Stomach (tissue), 8 donors: ENCODE measurements at regions not wholly inside any gene's neighbourhood (a gene's known extent, or its start where the extent isn't known, plus 50 kb on each side); places are given as distances from the start of the nearest gene placed in this dataset.

Source experiments
- DNase-seq, 2 donors: peaks; one replicate each; pipeline versions ENCODE4 v3.0.0 to v3.0.0-alpha.2; 2013 to 2019
- H3K27ac ChIP-seq, 5 donors: fragments of 200-600 bp in 4 of 5; sonication (generic) in 4 of 5; one replicate each; pipeline ENCODE4 v1.5.1; 2013 to 2019; ENCODE audit warnings: mild to moderate bottlenecking in 1 of 5, moderate library complexity in 1 of 5
- H3K27me3 ChIP-seq, 3 donors: fragments of 200-600 bp; sonication (generic); one replicate each; pipeline ENCODE4 v1.5.1; 2017 to 2019; ENCODE audit warnings: mixed run types in 1 of 3
- H3K36me3 ChIP-seq, 4 donors: fragments of 200-600 bp; sonication (generic); 1 replicate in 3 of 4; 2 replicates in 1 of 4; pipeline ENCODE4 v1.5.1; 2016 to 2019
- H3K4me1 ChIP-seq, 4 donors: fragments of 200-600 bp; sonication (generic); one replicate each; pipeline ENCODE4 v1.5.1; 2016 to 2019
- H3K4me3 ChIP-seq, 4 donors: fragments of 200-600 bp; sonication (generic) in 3 of 4; one replicate each; pipeline ENCODE4 v1.5.1; 2016 to 2019; ENCODE audit warnings: mild to moderate bottlenecking in 1 of 4
- H3K9me3 ChIP-seq, 4 donors: fragments of 200-600 bp; sonication (generic); one replicate each; pipeline ENCODE4 v1.5.1; 2016 to 2019
- EP300 ChIP-seq: sonication (generic); formaldehyde crosslinking; IDR thresholded peaks from one replicate; pipeline ENCODE4 v1.6.1; 2017; ENCODE audit warnings: antibody characterized with exemption
- POLR2A ChIP-seq, 4 donors: fragments of 450-650 bp; IDR thresholded peaks; one replicate each; pipeline ENCODE4 v1.6.1; 2016; ENCODE audit warnings: antibody characterized with exemption in 4 of 4, control low read depth in 2 of 4, mild to moderate bottlenecking in 1 of 4, moderate library complexity in 1 of 4
- POLR2AphosphoS5 ChIP-seq, 3 donors: sonication (generic); formaldehyde crosslinking; IDR thresholded peaks; one replicate each; pipeline ENCODE4 v1.6.1; 2016; ENCODE audit warnings: antibody characterized with exemption in 3 of 3
- WGBS, 5 donors: extraction: QIAGEN DNeasy Blood & Tissue Kit in 3 of 5; methylation state at CpG; one replicate each; pipeline versions ENCODE4 v1.1.5 to v1.1.7; 2013 to 2018; 5-methylcytosine and 5-hydroxymethylcytosine counted together
- intact Hi-C: fragments of 100-400 bp; cut with DNase I; formaldehyde crosslinking; loops from one replicate; pipeline ENCODE4 v1.15.1; 2023; ENCODE audit warnings: low total_unique reads
- TF ChIP-seq, protein P1 (sequence below), 7 experiments: fragments of 450-650 bp in 4 of 7; fragments of 200-600 bp in 3 of 7; sonication (generic) in 3 of 7; IDR thresholded peaks; one replicate each; pipeline ENCODE4 v1.5.1; 2016 to 2019; ENCODE audit warnings: antibody characterized with exemption in 7 of 7, control low read depth in 2 of 7, mild to moderate bottlenecking in 1 of 7
- donor health status: healthy with polysubstance abuse.
- donor health status: Bipolar disorder and iron deficiency.
- donor health status: healthy.

DNA sequence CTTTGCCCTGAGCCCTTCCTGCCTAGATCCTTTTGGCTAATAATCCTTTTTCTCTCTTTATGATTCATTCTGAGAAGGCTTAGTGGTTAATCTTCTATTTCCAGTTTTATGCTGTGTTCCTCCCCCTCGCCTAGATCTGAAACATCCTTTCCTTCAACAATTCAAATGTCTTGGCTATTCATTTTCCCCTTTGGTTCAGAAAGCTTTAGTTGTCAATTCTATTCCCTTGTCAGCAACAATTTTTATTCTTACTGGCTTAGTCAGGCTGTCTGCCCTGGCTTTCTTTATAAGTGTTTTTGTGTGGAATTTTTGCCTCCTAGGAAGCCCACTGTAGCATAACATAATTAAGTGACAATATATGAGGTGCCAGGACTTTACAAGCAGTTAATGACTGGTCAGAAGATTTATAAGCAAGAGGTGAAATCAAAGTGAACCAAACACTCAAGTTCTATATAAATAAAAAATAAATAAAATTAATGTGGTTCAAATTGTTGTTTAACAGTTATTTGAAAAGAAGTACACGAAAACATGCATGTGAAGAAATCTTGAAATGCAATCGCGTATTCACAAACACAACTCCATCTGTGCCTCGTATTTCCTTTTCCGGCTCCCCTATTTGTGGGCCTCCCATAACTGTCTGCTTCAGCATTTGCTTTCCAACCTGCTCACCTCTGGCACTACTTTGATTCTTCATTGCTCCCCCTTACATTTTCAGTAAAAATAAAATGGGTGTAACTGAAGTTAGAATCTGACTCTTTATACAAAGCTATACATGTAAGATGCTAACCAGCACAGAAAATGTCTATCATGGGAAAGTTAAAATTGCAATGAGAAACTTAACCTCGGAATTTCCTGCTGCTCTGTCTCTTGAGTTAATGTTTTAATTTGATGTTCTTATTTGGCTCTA, 235.4 kb downstream of the SPRY1 start:
- Histone ChIP-seq H3K27ac (no peak overlapping the region), H3K4me1 (no peaks in the 10 kb centered on the region), H3K36me3 (no peaks in the 10 kb centered on the region), H3K27me3 (no peaks in the 10 kb centered on the region), H3K4me3 (no peak overlapping the region), H3K9me3 (no peaks in the 10 kb centered on the region)
- DNase-seq: peak in 1 of 2 donors; percentile 28
- 68 to 86% (median 78%) methylated on average over 7 of the region's 7 CpGs for WGBS, 5 donors
- no peak for TF ChIP-seq POLR2A (IDR thresholded peaks at IDR 0.05)
- TF ChIP-seq, protein P1, sequence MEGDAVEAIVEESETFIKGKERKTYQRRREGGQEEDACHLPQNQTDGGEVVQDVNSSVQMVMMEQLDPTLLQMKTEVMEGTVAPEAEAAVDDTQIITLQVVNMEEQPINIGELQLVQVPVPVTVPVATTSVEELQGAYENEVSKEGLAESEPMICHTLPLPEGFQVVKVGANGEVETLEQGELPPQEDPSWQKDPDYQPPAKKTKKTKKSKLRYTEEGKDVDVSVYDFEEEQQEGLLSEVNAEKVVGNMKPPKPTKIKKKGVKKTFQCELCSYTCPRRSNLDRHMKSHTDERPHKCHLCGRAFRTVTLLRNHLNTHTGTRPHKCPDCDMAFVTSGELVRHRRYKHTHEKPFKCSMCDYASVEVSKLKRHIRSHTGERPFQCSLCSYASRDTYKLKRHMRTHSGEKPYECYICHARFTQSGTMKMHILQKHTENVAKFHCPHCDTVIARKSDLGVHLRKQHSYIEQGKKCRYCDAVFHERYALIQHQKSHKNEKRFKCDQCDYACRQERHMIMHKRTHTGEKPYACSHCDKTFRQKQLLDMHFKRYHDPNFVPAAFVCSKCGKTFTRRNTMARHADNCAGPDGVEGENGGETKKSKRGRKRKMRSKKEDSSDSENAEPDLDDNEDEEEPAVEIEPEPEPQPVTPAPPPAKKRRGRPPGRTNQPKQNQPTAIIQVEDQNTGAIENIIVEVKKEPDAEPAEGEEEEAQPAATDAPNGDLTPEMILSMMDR (IDR thresholded peaks at IDR 0.05): no peak
- no peak for TF ChIP-seq POLR2AphosphoS5 (IDR thresholded peaks at IDR 0.05)
- no peak for TF ChIP-seq EP300
- intact Hi-C loops: no loop called here

DNA sequence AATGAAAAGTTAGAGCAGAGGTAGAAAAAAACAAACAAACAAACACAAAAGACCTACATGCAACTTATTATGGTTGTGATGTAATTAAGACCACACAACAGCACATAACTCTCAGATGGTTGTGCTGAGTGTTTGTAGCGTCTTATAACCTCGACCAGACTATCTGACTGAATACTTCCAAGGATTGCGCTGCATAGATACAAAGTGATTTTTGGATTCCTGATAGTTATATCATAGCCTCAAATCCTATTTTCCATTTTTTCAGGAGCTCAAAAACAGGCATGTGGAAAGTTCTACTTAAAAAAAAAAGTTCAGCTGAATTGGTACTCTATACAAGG, 236.1 kb downstream of the SPRY1 start:
- TF ChIP-seq, protein P1 (IDR thresholded peaks at IDR 0.05): no peak
- TF ChIP-seq EP300: no peak
- intact Hi-C loops: no loop called here
- DNase-seq: no peak
- Histone ChIP-seq H3K9me3 (no peaks in the 10 kb centered on the region), H3K27ac (no peak overlapping the region), H3K4me3 (no peak overlapping the region), H3K4me1 (no peaks in the 10 kb centered on the region), H3K27me3 (no peaks in the 10 kb centered on the region), H3K36me3 (no peaks in the 10 kb centered on the region)
- 87 to 93% (median 89%) methylated on average over 3 of the region's 3 CpGs for WGBS, 5 donors

DNA sequence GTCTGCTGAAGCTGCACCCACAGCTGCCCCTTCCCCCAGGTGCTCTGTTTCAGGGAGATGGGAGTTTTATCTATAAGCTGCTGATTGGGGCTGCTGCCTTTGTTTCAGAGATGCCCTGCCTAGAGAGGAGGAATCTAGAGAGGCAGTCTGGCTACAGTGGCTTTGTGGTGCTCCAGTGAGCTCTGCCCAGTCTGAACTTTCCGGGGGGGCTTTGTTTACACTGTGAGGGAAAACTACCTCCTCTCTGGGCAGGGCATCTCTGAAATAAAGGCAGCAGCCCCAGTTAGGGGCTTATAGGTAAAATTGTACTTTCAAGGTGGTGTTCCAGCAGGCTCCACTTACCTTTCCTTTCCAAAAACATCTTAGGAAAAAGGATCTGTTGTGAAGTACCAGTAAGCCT, 242.2 kb downstream of the SPRY1 start:
- Histone ChIP-seq H3K9me3 (no peaks in the 10 kb centered on the region), H3K4me3 (no peak overlapping the region), H3K27me3 (no peaks in the 10 kb centered on the region), H3K27ac (no peak overlapping the region), H3K4me1 (no peaks in the 10 kb centered on the region), H3K36me3 (no peaks in the 10 kb centered on the region)
- intact Hi-C loops: no loop called here
- TF ChIP-seq, protein P1 (IDR thresholded peaks at IDR 0.05): no peak
- TF ChIP-seq POLR2AphosphoS5 (IDR thresholded peaks at IDR 0.05) (no peak), POLR2A (IDR thresholded peaks at IDR 0.05) (no peak), EP300 (no peak)
- no peak for DNase-seq
- WGBS, 5 donors: 33 to 79% (median 50%) methylated on average over 1 of the region's 1 CpG

DNA sequence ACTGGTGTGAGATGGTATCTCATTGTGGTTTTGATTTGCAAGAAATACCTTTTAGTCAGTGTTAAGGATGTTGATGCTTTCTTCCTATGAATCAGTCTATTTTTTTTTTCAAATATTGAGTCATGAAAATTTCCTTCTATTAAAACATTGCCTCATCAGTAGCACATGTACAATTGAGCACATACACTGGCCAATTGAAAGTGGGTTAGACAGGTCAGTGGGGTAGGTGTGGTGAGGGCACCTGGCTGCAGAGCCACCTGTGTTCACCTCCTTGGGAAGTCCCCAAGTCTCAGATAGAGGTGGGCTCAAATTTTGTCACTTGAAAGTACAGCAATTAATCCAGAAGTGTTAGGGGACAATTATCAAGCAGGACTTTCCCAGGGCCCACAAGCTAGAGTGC, 243.7 kb downstream of the SPRY1 start:
- H3K27ac ChIP-seq: no peak overlapping the region
- no peaks in the 10 kb centered on the region for H3K4me1 ChIP-seq
- no peak for TF ChIP-seq POLR2AphosphoS5 (IDR thresholded peaks at IDR 0.05)
- no peak for TF ChIP-seq POLR2A (IDR thresholded peaks at IDR 0.05)
- TF ChIP-seq EP300: no peak
- TF ChIP-seq, protein P1 (IDR thresholded peaks at IDR 0.05): no peak
- DNase-seq: no peak
- no peak overlapping the region for H3K4me3 ChIP-seq
- H3K27me3 ChIP-seq: no peaks in the 10 kb centered on the region
- intact Hi-C loops: no loop called here
- no peaks in the 10 kb centered on the region for H3K9me3 ChIP-seq
- H3K36me3 ChIP-seq: no peaks in the 10 kb centered on the region
